ENCODE measurements at regions not wholly inside any gene's neighbourhood (a gene's known extent, or its start where the extent isn't known, plus 50 kb on each side); places are given as distances from the start of the nearest gene placed in this dataset.
"Not testable (repeated sequence)": the region's sequence is repeated elsewhere in the genome, so short reads cannot be mapped to it uniquely, and the experiment has no call there.

- no peaks in the 10 kb centered on the region for H3K4me1 ChIP-seq (ENCODE audit: control insufficient read depth in 2 of 2, insufficient read depth in 2 of 2, low read length in 2 of 2)
- no peak overlapping the region for H3K27ac ChIP-seq (ENCODE audit: low read depth in 1 of 2, low read length in 1 of 2)
- H3K36me3 ChIP-seq (ENCODE audit: control insufficient read depth in 2 of 2, insufficient read depth in 2 of 2, low read length in 1 of 2): no peaks in the 10 kb centered on the region
- no peaks in the 10 kb centered on the region for H3K27me3 ChIP-seq (ENCODE audit: control insufficient read depth in 2 of 2, insufficient read depth in 1 of 2, low read length in 1 of 2)
- H3K9me3 ChIP-seq (ENCODE audit: control insufficient read depth in 2 of 2, insufficient read depth in 1 of 2, low read length in 1 of 2): no peaks in the 10 kb centered on the region
- no peak overlapping the region for H3K4me3 ChIP-seq (ENCODE audit: low read length in 2 of 2)
- 97% methylated on average over 8 of the region's 8 CpGs for WGBS
- no peak for DNase-seq (ENCODE audit: low read depth in 6 of 9, low spot score in 9 of 9)
Measured at GRCh38 chr1:174105086-174105485, 54.2 kb upstream of the RABGAP1L start.

GRCh38 chr1:174103766-174104165, 55.6 kb upstream of the RABGAP1L start:
- Histone ChIP-seq H3K4me1 (ENCODE audit: control insufficient read depth in 2 of 2, insufficient read depth in 2 of 2, low read length in 2 of 2) (no peaks in the 10 kb centered on the region), H3K36me3 (ENCODE audit: control insufficient read depth in 2 of 2, insufficient read depth in 2 of 2, low read length in 1 of 2) (no peaks in the 10 kb centered on the region), H3K27me3 (ENCODE audit: control insufficient read depth in 2 of 2, insufficient read depth in 1 of 2, low read length in 1 of 2) (no peaks in the 10 kb centered on the region), H3K9me3 (ENCODE audit: control insufficient read depth in 2 of 2, insufficient read depth in 1 of 2, low read length in 1 of 2) (no peaks in the 10 kb centered on the region), H3K27ac (ENCODE audit: low read depth in 1 of 2, low read length in 1 of 2) (no peak overlapping the region), H3K4me3 (ENCODE audit: low read length in 2 of 2) (no peak overlapping the region)
- no peak for DNase-seq (ENCODE audit: low read depth in 6 of 9, low spot score in 9 of 9)
- 95% methylated on average over 2 of the region's 2 CpGs for WGBS

GRCh38 chr1:174101976-174102375, 57.3 kb upstream of the RABGAP1L start:
- H3K4me1 ChIP-seq (ENCODE audit: control insufficient read depth in 2 of 2, insufficient read depth in 2 of 2, low read length in 2 of 2); H3K9me3 ChIP-seq (ENCODE audit: control insufficient read depth in 2 of 2, insufficient read depth in 1 of 2, low read length in 1 of 2); DNase-seq (ENCODE audit: low read depth in 6 of 9, low spot score in 9 of 9); H3K36me3 ChIP-seq (ENCODE audit: control insufficient read depth in 2 of 2, insufficient read depth in 2 of 2, low read length in 1 of 2); H3K27me3 ChIP-seq (ENCODE audit: control insufficient read depth in 2 of 2, insufficient read depth in 1 of 2, low read length in 1 of 2); H3K27ac ChIP-seq (ENCODE audit: low read depth in 1 of 2, low read length in 1 of 2); H3K4me3 ChIP-seq (ENCODE audit: low read length in 2 of 2): not testable (repeated sequence)
- 96% methylated on average over 9 of the region's 9 CpGs for WGBS

- H3K27ac ChIP-seq (ENCODE audit: low read depth in 1 of 2, low read length in 1 of 2): no peak overlapping the region
- 90% methylated on average over 2 of the region's 2 CpGs for WGBS
- no peak for DNase-seq (ENCODE audit: low read depth in 6 of 9, low spot score in 9 of 9)
- no peaks in the 10 kb centered on the region for H3K27me3 ChIP-seq (ENCODE audit: control insufficient read depth in 2 of 2, insufficient read depth in 1 of 2, low read length in 1 of 2)
- no peak overlapping the region for H3K4me3 ChIP-seq (ENCODE audit: low read length in 2 of 2)
- H3K36me3 ChIP-seq (ENCODE audit: control insufficient read depth in 2 of 2, insufficient read depth in 2 of 2, low read length in 1 of 2): no peaks in the 10 kb centered on the region
- no peaks in the 10 kb centered on the region for H3K4me1 ChIP-seq (ENCODE audit: control insufficient read depth in 2 of 2, insufficient read depth in 2 of 2, low read length in 2 of 2)
- no peaks in the 10 kb centered on the region for H3K9me3 ChIP-seq (ENCODE audit: control insufficient read depth in 2 of 2, insufficient read depth in 1 of 2, low read length in 1 of 2)
Measured at GRCh38 chr1:174097426-174097825, 61.9 kb upstream of the RABGAP1L start.

- not testable (repeated sequence) for H3K4me3 ChIP-seq (ENCODE audit: low read length in 2 of 2); H3K27ac ChIP-seq (ENCODE audit: low read depth in 1 of 2, low read length in 1 of 2); H3K9me3 ChIP-seq (ENCODE audit: control insufficient read depth in 2 of 2, insufficient read depth in 1 of 2, low read length in 1 of 2); H3K4me1 ChIP-seq (ENCODE audit: control insufficient read depth in 2 of 2, insufficient read depth in 2 of 2, low read length in 2 of 2); H3K36me3 ChIP-seq (ENCODE audit: control insufficient read depth in 2 of 2, insufficient read depth in 2 of 2, low read length in 1 of 2); DNase-seq (ENCODE audit: low read depth in 6 of 9, low spot score in 9 of 9); H3K27me3 ChIP-seq (ENCODE audit: control insufficient read depth in 2 of 2, insufficient read depth in 1 of 2, low read length in 1 of 2)
- 85% methylated on average over 5 of the region's 5 CpGs for WGBS
Measured at GRCh38 chr1:174093789-174094188, 65.5 kb upstream of the RABGAP1L start.

- no peaks in the 10 kb centered on the region for H3K36me3 ChIP-seq (ENCODE audit: control insufficient read depth in 2 of 2, insufficient read depth in 2 of 2, low read length in 1 of 2)
- WGBS: 98% methylated on average over 3 of the region's 3 CpGs
- H3K4me1 ChIP-seq (ENCODE audit: control insufficient read depth in 2 of 2, insufficient read depth in 2 of 2, low read length in 2 of 2): no peaks in the 10 kb centered on the region
- DNase-seq (ENCODE audit: low read depth in 6 of 9, low spot score in 9 of 9): no peak
- no peaks in the 10 kb centered on the region for H3K27me3 ChIP-seq (ENCODE audit: control insufficient read depth in 2 of 2, insufficient read depth in 1 of 2, low read length in 1 of 2)
- H3K27ac ChIP-seq (ENCODE audit: low read depth in 1 of 2, low read length in 1 of 2): no peak overlapping the region
- no peak overlapping the region for H3K4me3 ChIP-seq (ENCODE audit: low read length in 2 of 2)
- no peaks in the 10 kb centered on the region for H3K9me3 ChIP-seq (ENCODE audit: control insufficient read depth in 2 of 2, insufficient read depth in 1 of 2, low read length in 1 of 2)
Measured at GRCh38 chr1:174090471-174090870, 68.3 kb upstream of the RC3H1 start.

GRCh38 chr1:174080819-174081218, 58.7 kb upstream of the RC3H1 start:
- WGBS: 95% methylated on average over 1 of the region's 1 CpG
- no peak for DNase-seq (ENCODE audit: low read depth in 6 of 9, low spot score in 9 of 9)
- H3K27ac ChIP-seq (ENCODE audit: low read depth in 1 of 2, low read length in 1 of 2): no peak overlapping the region
- no peaks in the 10 kb centered on the region for H3K36me3 ChIP-seq (ENCODE audit: control insufficient read depth in 2 of 2, insufficient read depth in 2 of 2, low read length in 1 of 2)
- no peaks in the 10 kb centered on the region for H3K27me3 ChIP-seq (ENCODE audit: control insufficient read depth in 2 of 2, insufficient read depth in 1 of 2, low read length in 1 of 2)
- H3K4me3 ChIP-seq (ENCODE audit: low read length in 2 of 2): no peak overlapping the region
- H3K9me3 ChIP-seq (ENCODE audit: control insufficient read depth in 2 of 2, insufficient read depth in 1 of 2, low read length in 1 of 2): peaks cover 0 to 6% of the 10 kb centered on the region in 2 donors
- no peaks in the 10 kb centered on the region for H3K4me1 ChIP-seq (ENCODE audit: control insufficient read depth in 2 of 2, insufficient read depth in 2 of 2, low read length in 2 of 2)

GRCh38 chr1:174079796-174080195, 57.6 kb upstream of the RC3H1 start:
- no peaks in the 10 kb centered on the region for H3K36me3 ChIP-seq (ENCODE audit: control insufficient read depth in 2 of 2, insufficient read depth in 2 of 2, low read length in 1 of 2)
- no peaks in the 10 kb centered on the region for H3K4me1 ChIP-seq (ENCODE audit: control insufficient read depth in 2 of 2, insufficient read depth in 2 of 2, low read length in 2 of 2)
- no peak for DNase-seq (ENCODE audit: low read depth in 6 of 9, low spot score in 9 of 9)
- no peaks in the 10 kb centered on the region for H3K27me3 ChIP-seq (ENCODE audit: control insufficient read depth in 2 of 2, insufficient read depth in 1 of 2, low read length in 1 of 2)
- no peak overlapping the region for H3K4me3 ChIP-seq (ENCODE audit: low read length in 2 of 2)
- no peak overlapping the region for H3K27ac ChIP-seq (ENCODE audit: low read depth in 1 of 2, low read length in 1 of 2)
- H3K9me3 ChIP-seq (ENCODE audit: control insufficient read depth in 2 of 2, insufficient read depth in 1 of 2, low read length in 1 of 2): peaks cover 0 to 6% of the 10 kb centered on the region in 2 donors

- not testable (repeated sequence) for DNase-seq (ENCODE audit: low read depth in 6 of 9, low spot score in 9 of 9); H3K4me1 ChIP-seq (ENCODE audit: control insufficient read depth in 2 of 2, insufficient read depth in 2 of 2, low read length in 2 of 2); H3K27ac ChIP-seq (ENCODE audit: low read depth in 1 of 2, low read length in 1 of 2); H3K4me3 ChIP-seq (ENCODE audit: low read length in 2 of 2); H3K27me3 ChIP-seq (ENCODE audit: control insufficient read depth in 2 of 2, insufficient read depth in 1 of 2, low read length in 1 of 2); H3K9me3 ChIP-seq (ENCODE audit: control insufficient read depth in 2 of 2, insufficient read depth in 1 of 2, low read length in 1 of 2); H3K36me3 ChIP-seq (ENCODE audit: control insufficient read depth in 2 of 2, insufficient read depth in 2 of 2, low read length in 1 of 2)
- 98% methylated on average over 5 of the region's 5 CpGs for WGBS
Measured at GRCh38 chr1:174078916-174079315, 56.8 kb upstream of the RC3H1 start.

Data from thymus (tissue), 11 donors.